Posterior cingulate gyrus (tissue), 11 donors: ENCODE measurements at regions not wholly inside any gene's neighbourhood (a gene's known extent, or its start where the extent isn't known, plus 50 kb on each side); places are given as distances from the start of the nearest gene placed in this dataset.
A peak's percentile ranks its signal among the peaks of the same experiment; 100 is the strongest.
"Not testable (repeated sequence)": the region's sequence is repeated elsewhere in the genome, so short reads cannot be mapped to it uniquely, and the experiment has no call there.

Source experiments
- DNase-seq, 10 donors: peaks; one replicate each; pipeline versions ENCODE4 v3.0.0 to v3.0.0-alpha.2; 2020 to 2021; ENCODE audit warnings: mixed read lengths in 3 of 10
- intact Hi-C: fragments of 100-400 bp; cut with DNase I; formaldehyde crosslinking; loops from one replicate; pipeline ENCODE4 v1.15.1; 2023

- DNase-seq, intact Hi-C loops: not testable (repeated sequence)
Observed at GRCh38 chr9:41279033-41279432, 89.9 kb upstream of the ZNG1F start.

- intact Hi-C loops = not testable (repeated sequence)
- peak; percentile 38 to 98 (median 82) for DNase-seq
Observed at GRCh38 chr9:41273549-41274267, 84.6 kb upstream of the ZNG1F start.

GRCh38 chr9:41272879-41273548 lies 83.9 kb upstream of the ZNG1F start:
- peak in 9 of 10 donors; percentile 10 to 94 (median 35) for DNase-seq
- intact Hi-C loops = not testable (repeated sequence)

- DNase-seq, intact Hi-C loops: not testable (repeated sequence)
Observed at GRCh38 chr9:41270992-41271391, 81.9 kb upstream of the ZNG1F start.

- intact Hi-C loops = not testable (repeated sequence)
- peak in 6 of 10 donors; percentile 6 to 91 (median 58) for DNase-seq
Observed at GRCh38 chr9:41269471-41269870, 80.4 kb upstream of the ZNG1F start.

- intact Hi-C loops = not testable (repeated sequence)
- DNase-seq = peak in 8 of 10 donors; percentile 19 to 94 (median 39)
Observed at GRCh38 chr9:41269054-41269453, 79.9 kb upstream of the ZNG1F start.

GRCh38 chr9:41266602-41267001 lies 77.5 kb upstream of the ZNG1F start:
- intact Hi-C loops = not testable (repeated sequence)
- DNase-seq = peak in 3 of 10 donors; percentile 29 to 67 (median 51)

- peak in 3 of 10 donors; percentile 64 to 71 (median 67) for DNase-seq
- intact Hi-C loops = not testable (repeated sequence)
Observed at GRCh38 chr9:41266000-41266399, 76.9 kb upstream of the ZNG1F start.

- intact Hi-C loops, DNase-seq: not testable (repeated sequence)
Observed at GRCh38 chr9:41251973-41252372, 62.9 kb upstream of the ZNG1F start.

GRCh38 chr9:41251101-41251500 lies 62.0 kb upstream of the ZNG1F start:
- intact Hi-C loops = not testable (repeated sequence)
- DNase-seq = peak in 3 of 10 donors; percentile 31 to 42 (median 33)

- intact Hi-C loops = not testable (repeated sequence)
- peak in 1 of 10 donors; percentile 55 for DNase-seq
Observed at GRCh38 chr9:41246702-41247101, 57.6 kb upstream of the ZNG1F start.
